ENCODE measurements at regions not wholly inside any gene's neighbourhood (a gene's known extent, or its start where the extent isn't known, plus 50 kb on each side); places are given as distances from the start of the nearest gene placed in this dataset.

DNA sequence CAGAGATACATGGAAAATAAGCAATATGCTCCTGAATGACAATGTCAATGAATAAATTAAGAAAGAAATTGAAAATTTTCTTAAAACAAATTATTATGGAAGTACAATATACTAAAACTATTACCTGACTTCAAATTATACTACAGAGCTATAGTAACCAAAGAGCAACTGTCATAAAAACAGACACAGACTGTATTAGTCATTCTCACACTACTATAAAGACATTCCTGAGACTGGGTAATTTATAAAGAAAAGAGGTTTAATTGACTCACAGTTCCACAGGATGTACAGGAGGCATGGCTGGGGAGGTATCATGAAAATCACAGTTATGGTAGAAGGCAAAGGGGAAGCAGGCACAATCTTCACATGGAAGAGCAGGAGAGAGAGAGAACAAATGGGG is 60.0 kb upstream of the CYSLTR1 start:
- intact Hi-C loops (cut with micrococcal nuclease), result no loop called here
- no peaks in the 10 kb centered on the region for H3K27me3 Mint-ChIP-seq
- TF ChIP-seq, protein P1, sequence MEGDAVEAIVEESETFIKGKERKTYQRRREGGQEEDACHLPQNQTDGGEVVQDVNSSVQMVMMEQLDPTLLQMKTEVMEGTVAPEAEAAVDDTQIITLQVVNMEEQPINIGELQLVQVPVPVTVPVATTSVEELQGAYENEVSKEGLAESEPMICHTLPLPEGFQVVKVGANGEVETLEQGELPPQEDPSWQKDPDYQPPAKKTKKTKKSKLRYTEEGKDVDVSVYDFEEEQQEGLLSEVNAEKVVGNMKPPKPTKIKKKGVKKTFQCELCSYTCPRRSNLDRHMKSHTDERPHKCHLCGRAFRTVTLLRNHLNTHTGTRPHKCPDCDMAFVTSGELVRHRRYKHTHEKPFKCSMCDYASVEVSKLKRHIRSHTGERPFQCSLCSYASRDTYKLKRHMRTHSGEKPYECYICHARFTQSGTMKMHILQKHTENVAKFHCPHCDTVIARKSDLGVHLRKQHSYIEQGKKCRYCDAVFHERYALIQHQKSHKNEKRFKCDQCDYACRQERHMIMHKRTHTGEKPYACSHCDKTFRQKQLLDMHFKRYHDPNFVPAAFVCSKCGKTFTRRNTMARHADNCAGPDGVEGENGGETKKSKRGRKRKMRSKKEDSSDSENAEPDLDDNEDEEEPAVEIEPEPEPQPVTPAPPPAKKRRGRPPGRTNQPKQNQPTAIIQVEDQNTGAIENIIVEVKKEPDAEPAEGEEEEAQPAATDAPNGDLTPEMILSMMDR (IDR thresholded peaks at IDR 0.05), result no peak
- ChIA-PET POLR2A (no interaction called here), CTCF (no interaction called here)
- ATAC-seq (ENCODE audit: low read depth), result no peak
- H3K4me3 Mint-ChIP-seq, result no peak overlapping the region
- no peak for DNase-seq
- no peak overlapping the region for H3K27ac Mint-ChIP-seq
- H3K4me1 Mint-ChIP-seq, result no peaks in the 10 kb centered on the region
- peaks cover 3% of the 10 kb centered on the region for H3K36me3 Mint-ChIP-seq (ENCODE audit: low read depth)
- H3K9me3 Mint-ChIP-seq, result peaks cover 7% of the 10 kb centered on the region

- no peaks in the 10 kb centered on the region for H3K4me1 Mint-ChIP-seq
- ChIA-PET CTCF (no interaction called here), POLR2A (no interaction called here)
- H3K36me3 Mint-ChIP-seq (ENCODE audit: low read depth), result peaks cover 3% of the 10 kb centered on the region
- H3K27me3 Mint-ChIP-seq, result no peaks in the 10 kb centered on the region
- no peak for ATAC-seq (ENCODE audit: low read depth)
- intact Hi-C loops (cut with micrococcal nuclease), result no loop called here
- no peak overlapping the region for H3K27ac Mint-ChIP-seq
- DNase-seq, result no peak
- no peak overlapping the region for H3K4me3 Mint-ChIP-seq
- peaks cover 4% of the 10 kb centered on the region for H3K9me3 Mint-ChIP-seq
- TF ChIP-seq, protein P1 (IDR thresholded peaks at IDR 0.05), result no peak
These were observed 57.1 kb upstream of the CYSLTR1 start for GRCh38 chrX:78384486-78384885.

DNA sequence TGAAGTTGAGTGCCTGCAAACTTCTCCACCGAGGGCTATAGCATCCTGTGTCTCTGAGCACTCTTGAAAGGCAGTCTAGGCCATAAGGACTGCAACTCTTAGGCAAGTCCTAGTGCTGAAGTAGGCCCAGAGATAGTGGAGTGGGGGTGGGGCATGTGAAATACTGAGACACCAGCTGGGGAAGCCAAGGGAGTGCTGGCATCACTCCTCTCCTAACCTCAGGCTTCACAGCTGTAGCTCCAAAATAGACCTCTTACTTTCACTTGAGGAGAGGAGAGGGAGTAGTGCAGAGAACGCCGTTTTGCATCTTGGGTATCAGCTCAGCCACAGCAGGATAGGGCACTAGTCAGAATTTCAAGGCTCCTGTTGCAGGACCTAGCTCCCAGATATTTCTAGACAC is 56.2 kb upstream of the CYSLTR1 start:
- intact Hi-C loops (cut with micrococcal nuclease), result no loop called here
- Mint-ChIP-seq H3K27me3 (no peaks in the 10 kb centered on the region), H3K4me3 (no peak overlapping the region), H3K4me1 (no peaks in the 10 kb centered on the region), H3K27ac (no peak overlapping the region), H3K9me3 (no peaks in the 10 kb centered on the region), H3K36me3 (ENCODE audit: low read depth) (no peaks in the 10 kb centered on the region)
- no peak for DNase-seq
- POLR2A ChIA-PET, result no interaction called here
- TF ChIP-seq, protein P1 (IDR thresholded peaks at IDR 0.05), result no peak
- ATAC-seq (ENCODE audit: low read depth), result no peak
- CTCF ChIA-PET, result no interaction called here

DNA sequence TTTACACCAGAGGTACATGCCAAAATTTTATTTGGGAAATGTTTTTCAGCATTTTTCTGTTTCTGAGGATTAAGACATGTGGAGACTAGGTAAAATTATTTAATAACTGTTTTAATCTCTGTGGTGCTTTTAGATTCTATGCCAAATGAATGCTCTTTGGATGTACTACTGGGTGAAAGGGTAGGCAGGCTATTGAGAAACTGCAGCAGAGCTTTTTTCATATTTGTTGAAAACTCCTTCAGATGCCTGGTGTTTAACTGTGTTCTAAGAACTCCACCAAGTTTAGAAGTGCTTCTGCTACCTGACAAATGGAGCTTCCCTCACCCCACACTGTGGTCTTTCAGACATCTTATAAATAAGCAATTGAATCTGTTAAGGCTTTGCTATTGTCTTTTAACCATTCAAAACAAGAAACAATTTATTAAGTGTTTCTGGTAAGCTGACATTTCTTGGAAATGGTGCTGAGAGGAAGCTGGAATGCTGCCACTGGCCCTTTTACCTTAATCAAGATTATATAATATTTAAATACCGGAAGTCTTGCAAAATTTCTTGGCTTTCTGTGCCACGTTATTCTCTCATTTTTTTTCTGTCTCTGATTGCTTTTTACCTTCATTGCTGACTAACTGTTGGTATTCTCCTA is 51.2 kb upstream of the CYSLTR1 start:
- intact Hi-C loops (cut with micrococcal nuclease), result no loop called here
- ChIA-PET CTCF (no interaction called here), POLR2A (no interaction called here)
- Mint-ChIP-seq H3K4me3 (no peak overlapping the region), H3K36me3 (ENCODE audit: low read depth) (no peaks in the 10 kb centered on the region), H3K9me3 (no peaks in the 10 kb centered on the region), H3K4me1 (no peaks in the 10 kb centered on the region), H3K27me3 (no peaks in the 10 kb centered on the region), H3K27ac (no peak overlapping the region)
- ATAC-seq (ENCODE audit: low read depth), result no peak
- TF ChIP-seq, protein P1 (IDR thresholded peaks at IDR 0.05), result no peak
- no peak for DNase-seq

All from activated B cell treated with CpG ODN at 0.5 μM for 24 hours (primary cell).